ENCODE measurements at regions not wholly inside any gene's neighbourhood (a gene's known extent, or its start where the extent isn't known, plus 50 kb on each side); places are given as distances from the start of the nearest gene placed in this dataset.
"Not testable (repeated sequence)": the region's sequence is repeated elsewhere in the genome, so short reads cannot be mapped to it uniquely, and the experiment has no call there.

DNA sequence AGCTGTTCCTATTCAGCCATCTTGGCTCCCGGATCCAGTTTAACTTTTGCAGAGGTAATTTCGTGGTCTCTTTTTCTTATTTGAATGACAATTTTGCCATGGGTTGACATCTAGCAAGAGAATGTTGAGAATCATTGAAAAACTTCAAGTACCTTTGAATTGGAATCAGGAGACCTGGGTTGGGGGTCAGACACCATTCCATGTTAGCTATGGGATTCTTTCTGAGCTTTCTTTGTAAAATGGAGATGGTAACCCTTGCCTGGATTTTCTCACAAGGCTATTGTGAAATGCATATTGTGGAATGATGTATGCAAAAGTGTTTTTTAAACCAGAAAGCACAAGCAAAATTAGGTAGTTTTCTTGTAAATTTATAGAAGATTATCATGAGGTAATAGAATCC lies 79.1 kb upstream of the HAND2 start:
- H3K27me3 ChIP-seq (ENCODE audit: control insufficient read depth, insufficient read depth, low read length): no peaks in the 10 kb centered on the region
- H3K4me3 ChIP-seq (ENCODE audit: low read depth, low read length): no peak overlapping the region
- TF ChIP-seq, protein P1, sequence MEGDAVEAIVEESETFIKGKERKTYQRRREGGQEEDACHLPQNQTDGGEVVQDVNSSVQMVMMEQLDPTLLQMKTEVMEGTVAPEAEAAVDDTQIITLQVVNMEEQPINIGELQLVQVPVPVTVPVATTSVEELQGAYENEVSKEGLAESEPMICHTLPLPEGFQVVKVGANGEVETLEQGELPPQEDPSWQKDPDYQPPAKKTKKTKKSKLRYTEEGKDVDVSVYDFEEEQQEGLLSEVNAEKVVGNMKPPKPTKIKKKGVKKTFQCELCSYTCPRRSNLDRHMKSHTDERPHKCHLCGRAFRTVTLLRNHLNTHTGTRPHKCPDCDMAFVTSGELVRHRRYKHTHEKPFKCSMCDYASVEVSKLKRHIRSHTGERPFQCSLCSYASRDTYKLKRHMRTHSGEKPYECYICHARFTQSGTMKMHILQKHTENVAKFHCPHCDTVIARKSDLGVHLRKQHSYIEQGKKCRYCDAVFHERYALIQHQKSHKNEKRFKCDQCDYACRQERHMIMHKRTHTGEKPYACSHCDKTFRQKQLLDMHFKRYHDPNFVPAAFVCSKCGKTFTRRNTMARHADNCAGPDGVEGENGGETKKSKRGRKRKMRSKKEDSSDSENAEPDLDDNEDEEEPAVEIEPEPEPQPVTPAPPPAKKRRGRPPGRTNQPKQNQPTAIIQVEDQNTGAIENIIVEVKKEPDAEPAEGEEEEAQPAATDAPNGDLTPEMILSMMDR (IDR thresholded peaks at IDR 0.05; ENCODE audit: insufficient read depth, low read length, poor library complexity, severe bottlenecking): no peak
- H3K36me3 ChIP-seq (ENCODE audit: control insufficient read depth, insufficient read depth, low read length): no peaks in the 10 kb centered on the region
- DNase-seq (ENCODE audit: low read depth): no peak

DNA sequence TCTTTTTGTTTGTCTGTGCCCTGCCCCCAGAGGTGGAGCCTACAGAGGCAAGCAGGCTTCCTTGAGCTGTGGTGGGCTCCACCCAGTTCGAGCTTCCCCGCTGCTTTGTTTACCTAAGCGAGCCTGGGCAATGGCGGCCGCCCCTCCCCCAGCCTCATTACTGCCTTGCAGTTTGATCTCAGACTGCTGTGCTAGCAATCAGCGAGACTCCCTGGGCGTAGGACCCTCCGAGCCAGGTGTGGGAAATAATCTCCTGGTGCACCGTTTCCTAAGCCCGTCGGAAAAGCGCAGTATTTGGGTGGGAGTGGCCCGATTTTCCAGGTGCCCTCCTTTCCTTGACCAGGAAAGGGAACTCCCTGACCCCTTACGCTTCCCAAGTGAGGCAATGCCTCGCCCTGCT lies 78.6 kb upstream of the HAND2 start:
- H3K36me3 ChIP-seq (ENCODE audit: control insufficient read depth, insufficient read depth, low read length); H3K4me3 ChIP-seq (ENCODE audit: low read depth, low read length); H3K27me3 ChIP-seq (ENCODE audit: control insufficient read depth, insufficient read depth, low read length); DNase-seq (ENCODE audit: low read depth): not testable (repeated sequence)

DNA sequence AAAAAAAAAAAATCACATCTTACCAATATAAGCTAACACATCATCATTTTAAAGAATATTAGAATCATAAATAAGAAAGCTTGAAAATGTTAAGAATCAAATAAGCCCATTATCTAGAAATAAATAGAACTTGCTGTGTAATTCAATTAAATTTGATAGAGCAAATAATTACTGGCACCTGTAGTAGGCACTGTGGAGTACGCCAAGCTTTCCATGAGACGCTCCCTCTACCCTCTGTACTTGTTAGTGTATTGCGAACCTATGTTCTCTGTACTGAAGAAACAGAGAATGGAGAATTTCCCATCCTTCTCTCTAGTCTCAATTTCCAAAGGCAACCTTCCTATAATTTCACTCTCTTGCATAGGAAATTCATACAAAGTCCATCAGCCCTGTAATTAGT lies 61.7 kb upstream of the HAND2 start:
- no peak overlapping the region for H3K4me3 ChIP-seq (ENCODE audit: low read depth, low read length)
- H3K27me3 ChIP-seq (ENCODE audit: control insufficient read depth, insufficient read depth, low read length): no peaks in the 10 kb centered on the region
- DNase-seq (ENCODE audit: low read depth): no peak
- no peaks in the 10 kb centered on the region for H3K36me3 ChIP-seq (ENCODE audit: control insufficient read depth, insufficient read depth, low read length)
- TF ChIP-seq, protein P1 (IDR thresholded peaks at IDR 0.05; ENCODE audit: insufficient read depth, low read length, poor library complexity, severe bottlenecking): no peak

DNA sequence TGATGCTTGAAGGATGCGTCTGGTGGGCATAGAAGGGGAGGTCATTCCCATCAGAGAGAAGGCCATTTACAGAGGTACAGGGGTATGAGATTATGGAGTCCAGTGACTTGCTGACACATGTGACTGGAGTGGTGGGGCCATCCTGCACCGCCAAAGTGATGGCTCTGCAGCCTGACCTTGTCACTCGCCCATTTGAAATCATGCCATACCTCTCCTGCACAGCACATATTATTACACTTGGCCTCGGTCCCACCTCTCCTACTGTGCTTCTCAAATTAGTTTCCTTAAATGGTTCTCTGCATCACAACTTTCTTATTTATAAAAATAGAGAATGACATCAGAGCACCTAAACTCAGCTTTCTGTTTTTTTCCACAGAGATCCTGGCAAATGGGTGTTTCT lies 60.7 kb upstream of the HAND2 start:
- Histone ChIP-seq H3K36me3 (ENCODE audit: control insufficient read depth, insufficient read depth, low read length) (no peaks in the 10 kb centered on the region), H3K27me3 (ENCODE audit: control insufficient read depth, insufficient read depth, low read length) (no peaks in the 10 kb centered on the region), H3K4me3 (ENCODE audit: low read depth, low read length) (no peak overlapping the region)
- no peak for DNase-seq (ENCODE audit: low read depth)
- TF ChIP-seq, protein P1 (IDR thresholded peaks at IDR 0.05; ENCODE audit: insufficient read depth, low read length, poor library complexity, severe bottlenecking): no peak

DNA sequence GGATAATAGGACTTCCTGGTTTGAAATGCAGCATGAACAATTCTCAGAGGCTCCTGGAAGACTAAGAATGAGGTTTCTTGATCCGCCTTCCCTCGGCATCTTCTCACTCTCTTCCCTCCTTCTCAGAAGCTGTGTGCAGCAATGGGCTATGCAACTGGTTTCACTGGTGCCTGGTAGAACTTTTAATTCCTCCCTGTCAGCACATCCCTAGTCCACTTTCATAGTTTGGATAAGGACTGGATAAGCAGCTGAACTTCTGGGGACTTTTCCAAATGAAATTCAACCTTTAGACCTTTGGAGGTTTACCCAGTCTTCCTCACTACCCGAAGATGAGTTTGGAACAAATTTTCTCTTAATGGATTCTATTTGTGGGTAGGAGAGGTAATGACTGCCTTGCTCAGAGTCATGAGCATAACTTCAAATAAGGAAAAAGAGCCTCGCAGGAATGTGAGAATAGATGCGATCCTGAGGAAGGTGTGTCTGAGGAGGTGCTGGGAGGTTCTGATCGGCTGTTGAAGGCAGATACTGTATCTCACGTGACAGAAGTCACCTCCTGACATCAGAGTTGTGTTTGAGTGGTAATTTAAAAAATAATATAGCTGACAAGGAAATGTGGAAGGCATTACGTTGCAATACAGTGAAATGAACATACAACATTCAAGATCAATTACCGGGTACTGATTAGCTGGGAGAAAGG lies 56.0 kb upstream of the HAND2 start:
- no peaks in the 10 kb centered on the region for H3K36me3 ChIP-seq (ENCODE audit: control insufficient read depth, insufficient read depth, low read length)
- DNase-seq (ENCODE audit: low read depth): no peak
- H3K27me3 ChIP-seq (ENCODE audit: control insufficient read depth, insufficient read depth, low read length): no peaks in the 10 kb centered on the region

DNA sequence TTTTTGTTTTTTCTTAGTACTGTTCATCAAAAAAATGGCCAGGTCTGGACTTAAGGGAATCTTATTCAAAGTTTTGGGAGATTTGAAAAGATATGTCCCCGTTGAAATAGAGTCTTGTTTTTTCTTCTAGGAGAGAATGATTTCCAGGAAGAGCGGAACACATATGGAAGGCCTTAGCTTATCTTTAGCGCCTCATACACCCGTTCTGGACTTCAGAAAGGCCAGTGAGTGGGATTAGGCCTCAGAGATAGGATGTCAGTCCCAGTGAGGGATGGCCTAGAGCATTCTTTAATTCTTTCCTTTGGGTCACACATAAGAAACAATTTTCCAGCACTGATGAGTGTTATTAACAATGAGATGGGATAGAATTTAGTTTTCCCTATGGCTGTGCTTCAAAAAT lies 54.5 kb upstream of the HAND2 start:
- Histone ChIP-seq H3K36me3 (ENCODE audit: control insufficient read depth, insufficient read depth, low read length) (no peaks in the 10 kb centered on the region), H3K27me3 (ENCODE audit: control insufficient read depth, insufficient read depth, low read length) (no peaks in the 10 kb centered on the region), H3K4me3 (ENCODE audit: low read depth, low read length) (no peak overlapping the region)
- no peak for DNase-seq (ENCODE audit: low read depth)
- TF ChIP-seq, protein P1 (IDR thresholded peaks at IDR 0.05; ENCODE audit: insufficient read depth, low read length, poor library complexity, severe bottlenecking): no peak

More for the DNA sequence above, 56.0 kb upstream of the HAND2 start:
- H3K4me3 ChIP-seq (ENCODE audit: low read depth, low read length): no peak overlapping the region
- TF ChIP-seq, protein P1 (IDR thresholded peaks at IDR 0.05; ENCODE audit: insufficient read depth, low read length, poor library complexity, severe bottlenecking): no peak
